Activated CD8-positive, alpha-beta T cell treated with anti-CD3 and anti-CD28 coated beads for 36 hours (primary cell): ENCODE measurements at regions not wholly inside any gene's neighbourhood (a gene's known extent, or its start where the extent isn't known, plus 50 kb on each side); places are given as distances from the start of the nearest gene placed in this dataset.

Experiments
- ATAC-seq: fragments of 200-7000 bp; cut with Tn5 transposase; one replicate; pipeline ENCODE4 v1.10.0; 2021; ENCODE audit warnings: mild to moderate bottlenecking, moderate library complexity
- CTCF ChIA-PET: fragments of 350-600 bp; sonication (Branson Sonifier 250); formaldehyde crosslinking; loops from one replicate; lab custom pipeline; 2021; ENCODE audit warnings: antibody characterized with exemption; lab: Charles Lee
- POLR2A ChIA-PET: fragments of 350-600 bp; sonication (Branson Sonifier 250); formaldehyde crosslinking; loops from one replicate; lab custom pipeline; 2021; ENCODE audit warnings: antibody characterized with exemption; lab: Charles Lee
- DNase-seq: peaks from one replicate; pipeline ENCODE4 v3.0.0-alpha.2; 2020
- H3K27ac Mint-ChIP-seq: one replicate; pipeline ENCODE4 v1.8.0; 2021; ENCODE audit warnings: mild to moderate bottlenecking, mixed read lengths
- H3K27me3 Mint-ChIP-seq: one replicate; pipeline ENCODE4 v1.8.0; 2021; ENCODE audit warnings: mixed read lengths
- H3K36me3 Mint-ChIP-seq: one replicate; pipeline ENCODE4 v1.8.0; 2021; ENCODE audit warnings: low read depth, mixed read lengths
- H3K4me1 Mint-ChIP-seq: one replicate; pipeline ENCODE4 v1.8.0; 2021; ENCODE audit warnings: low read depth, mixed read lengths
- H3K4me3 Mint-ChIP-seq: one replicate; pipeline ENCODE4 v1.8.0; 2021; ENCODE audit warnings: mild to moderate bottlenecking, moderate library complexity, mixed read lengths
- H3K9me3 Mint-ChIP-seq: one replicate; pipeline ENCODE4 v1.8.0; 2021; ENCODE audit warnings: mixed read lengths
- intact Hi-C: fragments of 100-400 bp; cut with micrococcal nuclease; formaldehyde crosslinking; loops from one replicate; pipeline ENCODE4 v1.10.0; 2022
- TF ChIP-seq, protein P1 (sequence below): fragments of 200-600 bp; IDR thresholded peaks from one replicate; pipeline ENCODE4 v1.8.0; 2022; ENCODE audit warnings: antibody characterized with exemption, mild to moderate bottlenecking

DNA sequence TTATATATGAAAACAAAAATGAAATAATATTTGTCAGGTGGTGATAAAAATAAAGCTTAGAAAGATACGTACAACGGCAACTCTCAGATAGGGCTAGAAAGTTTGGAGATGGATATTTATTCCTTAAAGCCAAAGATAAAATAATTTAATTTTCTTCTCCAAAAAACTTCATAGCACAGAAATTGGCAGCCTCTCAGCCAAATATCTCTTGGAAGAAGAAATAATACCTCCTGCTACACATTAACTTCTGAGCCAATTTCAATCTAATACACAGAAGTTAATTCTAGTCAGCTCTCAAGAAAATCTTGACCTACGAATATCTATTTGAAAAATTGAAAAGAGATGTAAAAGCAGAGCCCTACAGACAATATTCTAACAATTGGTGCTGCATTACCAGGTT is 122.4 kb downstream of the TES start:
- peaks cover 9% of the 10 kb centered on the region for H3K27me3 Mint-ChIP-seq
- ATAC-seq (no peak), DNase-seq (no peak)
- intact Hi-C loops: no loop called here
- no peaks in the 10 kb centered on the region for H3K4me1 Mint-ChIP-seq
- ChIA-PET CTCF (no interaction called here), POLR2A (no interaction called here)
- TF ChIP-seq, protein P1, sequence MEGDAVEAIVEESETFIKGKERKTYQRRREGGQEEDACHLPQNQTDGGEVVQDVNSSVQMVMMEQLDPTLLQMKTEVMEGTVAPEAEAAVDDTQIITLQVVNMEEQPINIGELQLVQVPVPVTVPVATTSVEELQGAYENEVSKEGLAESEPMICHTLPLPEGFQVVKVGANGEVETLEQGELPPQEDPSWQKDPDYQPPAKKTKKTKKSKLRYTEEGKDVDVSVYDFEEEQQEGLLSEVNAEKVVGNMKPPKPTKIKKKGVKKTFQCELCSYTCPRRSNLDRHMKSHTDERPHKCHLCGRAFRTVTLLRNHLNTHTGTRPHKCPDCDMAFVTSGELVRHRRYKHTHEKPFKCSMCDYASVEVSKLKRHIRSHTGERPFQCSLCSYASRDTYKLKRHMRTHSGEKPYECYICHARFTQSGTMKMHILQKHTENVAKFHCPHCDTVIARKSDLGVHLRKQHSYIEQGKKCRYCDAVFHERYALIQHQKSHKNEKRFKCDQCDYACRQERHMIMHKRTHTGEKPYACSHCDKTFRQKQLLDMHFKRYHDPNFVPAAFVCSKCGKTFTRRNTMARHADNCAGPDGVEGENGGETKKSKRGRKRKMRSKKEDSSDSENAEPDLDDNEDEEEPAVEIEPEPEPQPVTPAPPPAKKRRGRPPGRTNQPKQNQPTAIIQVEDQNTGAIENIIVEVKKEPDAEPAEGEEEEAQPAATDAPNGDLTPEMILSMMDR: no peak
- H3K36me3 Mint-ChIP-seq: no peaks in the 10 kb centered on the region
- H3K27ac Mint-ChIP-seq: no peak overlapping the region
- no peaks in the 10 kb centered on the region for H3K9me3 Mint-ChIP-seq
- no peak overlapping the region for H3K4me3 Mint-ChIP-seq

- H3K9me3 Mint-ChIP-seq: no peaks in the 10 kb centered on the region
Observed at GRCh38 chr7:116334555-116334954, 124.2 kb downstream of the TES start.

DNA sequence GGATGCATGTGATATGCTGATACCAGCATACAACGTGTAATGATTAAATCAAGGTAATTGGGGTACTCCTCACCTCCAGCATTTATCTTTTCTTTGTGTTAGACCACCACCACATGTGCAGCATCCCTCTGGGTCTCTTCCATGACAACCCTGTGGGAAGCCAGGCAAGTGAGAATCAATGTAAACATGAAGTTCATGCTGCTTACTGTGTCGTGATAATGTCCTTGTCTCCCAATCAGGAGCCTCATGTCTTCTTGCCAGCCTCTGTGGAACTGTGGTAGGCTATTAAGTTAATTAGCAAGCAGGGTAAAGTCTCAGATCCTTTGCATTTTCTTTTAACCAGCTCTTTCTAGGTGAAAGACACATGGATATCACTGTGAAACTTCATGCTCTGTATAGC is 126.7 kb downstream of the TES start:
- ATAC-seq (no peak), DNase-seq (no peak)
- Mint-ChIP-seq H3K4me1 (no peaks in the 10 kb centered on the region), H3K9me3 (no peaks in the 10 kb centered on the region), H3K36me3 (no peaks in the 10 kb centered on the region), H3K4me3 (no peak overlapping the region), H3K27ac (no peak overlapping the region), H3K27me3 (peaks cover 8% of the 10 kb centered on the region)
- ChIA-PET CTCF (interaction anchor here (1.0 kb wide), 1 partner anchor 157 kb away, joined by 3 read pairs; no protein-coding TSS in a partner anchor), POLR2A (no interaction called here)
- TF ChIP-seq, protein P1: no peak
- intact Hi-C loops: no loop called here

More at GRCh38 chr7:116334555-116334954, 124.2 kb downstream of the TES start:
- H3K27me3 Mint-ChIP-seq: peaks cover 10% of the 10 kb centered on the region
- POLR2A ChIA-PET: no interaction called here
- H3K4me1 Mint-ChIP-seq: no peaks in the 10 kb centered on the region
- no peak overlapping the region for H3K27ac Mint-ChIP-seq
- ATAC-seq: no peak
- CTCF ChIA-PET: no interaction called here
- TF ChIP-seq, protein P1: no peak
- no peak overlapping the region for H3K4me3 Mint-ChIP-seq
- DNase-seq: no peak
- intact Hi-C loops: no loop called here
- no peaks in the 10 kb centered on the region for H3K36me3 Mint-ChIP-seq

GRCh38 chr7:116337800-116338199 is 127.5 kb downstream of the TES start:
- intact Hi-C loops: no loop called here
- DNase-seq: no peak
- peaks cover 8% of the 10 kb centered on the region for H3K27me3 Mint-ChIP-seq
- TF ChIP-seq, protein P1: no peak
- H3K36me3 Mint-ChIP-seq: no peaks in the 10 kb centered on the region
- POLR2A ChIA-PET: no interaction called here
- CTCF ChIA-PET: interaction anchor here (1.0 to 1.5 kb wide), 2 partner anchors 157 to 254 kb away, joined by 3 read pairs; no protein-coding TSS in a partner anchor
- no peak overlapping the region for H3K27ac Mint-ChIP-seq
- no peak overlapping the region for H3K4me3 Mint-ChIP-seq
- no peak for ATAC-seq
- H3K4me1 Mint-ChIP-seq: no peaks in the 10 kb centered on the region
- no peaks in the 10 kb centered on the region for H3K9me3 Mint-ChIP-seq

- POLR2A ChIA-PET: no interaction called here
- Mint-ChIP-seq H3K27me3 (peaks cover 7% of the 10 kb centered on the region), H3K4me3 (no peak overlapping the region), H3K9me3 (no peaks in the 10 kb centered on the region), H3K36me3 (no peaks in the 10 kb centered on the region), H3K27ac (no peak overlapping the region), H3K4me1 (no peaks in the 10 kb centered on the region)
- ATAC-seq (no peak), DNase-seq (no peak)
- TF ChIP-seq, protein P1: no peak
- intact Hi-C loops: no loop called here
- CTCF ChIA-PET: interaction anchor here (1.4 to 1.5 kb wide), 2 partner anchors 187 to 252 kb away, joined by 3 to 6 read pairs; no protein-coding TSS in a partner anchor
Observed at GRCh38 chr7:116339564-116339963, 129.2 kb downstream of the TES start.
